ENCODE measurements at regions not wholly inside any gene's neighbourhood (a gene's known extent, or its start where the extent isn't known, plus 50 kb on each side); places are given as distances from the start of the nearest gene placed in this dataset.

DNA sequence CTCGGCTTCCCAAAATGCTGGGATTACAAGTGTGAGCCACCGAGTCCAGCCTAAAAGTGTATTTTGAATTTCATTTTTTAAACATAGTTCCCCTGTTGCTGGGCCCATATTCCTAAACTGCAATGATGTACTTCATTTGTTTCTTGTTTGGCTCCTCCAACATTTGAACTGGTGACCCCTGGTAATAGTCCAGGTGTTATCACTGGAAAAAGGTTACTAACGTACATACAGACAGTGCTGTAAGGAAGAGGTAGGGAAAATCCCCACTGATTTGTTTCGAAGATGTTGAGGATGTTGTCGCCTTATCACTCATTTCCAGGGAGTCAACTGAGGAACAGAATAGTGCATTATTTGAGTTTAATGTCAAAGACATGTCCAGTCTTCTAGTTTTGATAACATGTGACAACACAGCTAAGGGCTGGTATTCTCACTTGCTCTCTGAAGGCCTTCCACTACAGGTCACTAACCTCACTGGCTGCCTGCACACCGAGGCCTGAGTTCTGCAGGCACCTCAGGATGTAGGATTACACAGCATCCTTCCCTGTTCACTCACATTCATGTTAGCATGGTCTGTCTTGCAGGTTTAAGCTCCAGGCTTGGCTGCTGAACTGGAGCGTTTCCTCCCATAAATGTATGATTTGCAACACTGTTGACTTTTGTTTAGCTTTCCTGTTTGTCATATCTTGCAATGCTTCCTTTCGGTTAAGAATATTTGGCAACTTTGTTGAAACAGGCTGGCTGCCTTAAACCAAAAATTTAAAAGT, 362.8 kb downstream of the INHBA start:
- DNase-seq (ENCODE audit: low spot score): no peak

GRCh38 chr7:41336981-41337380, 365.9 kb downstream of the INHBA start:
- no peak for DNase-seq (ENCODE audit: low spot score)

DNA sequence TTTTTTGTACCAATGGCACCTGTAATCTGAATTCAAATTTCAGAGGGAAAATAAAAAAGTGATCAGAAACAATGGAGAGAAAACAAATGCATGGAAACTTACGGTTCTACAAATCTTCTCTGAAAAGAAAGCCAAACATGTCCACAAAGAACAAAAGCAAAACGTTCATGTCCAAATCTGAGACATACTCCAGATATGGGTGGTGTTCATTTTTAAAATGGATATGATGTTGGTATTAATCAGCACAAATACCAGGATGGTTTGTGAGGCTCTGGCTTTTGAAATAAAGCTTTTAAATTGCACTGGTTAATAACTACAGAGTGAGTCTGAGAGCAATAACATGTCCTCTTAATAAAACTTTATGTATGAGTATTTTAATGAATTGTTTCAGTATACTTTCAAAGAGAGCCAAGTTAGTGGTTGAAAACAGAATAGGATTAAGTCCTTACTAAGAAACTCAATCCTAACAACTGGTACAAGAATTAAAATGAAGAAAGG, 366.4 kb downstream of the INHBA start:
- no peak for DNase-seq (ENCODE audit: low spot score)

DNA sequence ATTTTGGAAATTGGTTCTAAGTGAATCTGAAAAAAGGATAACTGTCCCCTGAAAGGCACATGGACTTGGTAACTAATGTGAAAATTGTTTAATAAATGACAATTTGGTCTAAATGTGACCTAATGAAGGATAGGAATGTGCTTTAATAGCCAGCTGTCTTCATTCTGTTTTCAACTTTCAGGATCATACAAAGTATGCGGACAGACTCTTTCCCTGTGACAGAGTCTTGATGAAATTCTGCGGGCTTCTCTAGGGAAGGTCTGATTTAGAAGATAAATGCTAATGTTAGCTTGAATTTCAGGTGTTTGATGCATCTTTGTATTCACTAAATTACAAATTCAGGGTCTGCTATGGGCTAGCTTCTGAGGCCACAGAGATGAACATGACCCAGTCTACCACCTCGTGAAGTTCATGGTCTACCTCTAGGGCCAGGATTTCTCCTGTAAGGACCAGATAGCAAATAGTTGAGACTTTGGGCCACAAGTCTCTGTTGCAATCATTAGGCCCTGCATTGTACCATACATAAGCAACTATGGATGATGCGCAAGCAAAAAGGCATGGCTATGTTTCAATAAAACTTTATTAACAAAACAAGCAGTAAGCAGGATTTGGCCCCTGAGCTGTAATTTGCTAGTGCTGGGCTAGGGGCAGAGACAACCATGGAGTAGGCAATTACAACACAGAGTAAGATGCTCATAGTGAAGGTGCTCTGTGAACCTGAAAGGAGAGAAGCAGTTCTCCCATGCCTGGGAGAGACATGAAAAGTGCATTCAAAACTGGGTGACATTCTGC, 368.6 kb downstream of the INHBA start:
- DNase-seq (ENCODE audit: low spot score): no peak

DNA sequence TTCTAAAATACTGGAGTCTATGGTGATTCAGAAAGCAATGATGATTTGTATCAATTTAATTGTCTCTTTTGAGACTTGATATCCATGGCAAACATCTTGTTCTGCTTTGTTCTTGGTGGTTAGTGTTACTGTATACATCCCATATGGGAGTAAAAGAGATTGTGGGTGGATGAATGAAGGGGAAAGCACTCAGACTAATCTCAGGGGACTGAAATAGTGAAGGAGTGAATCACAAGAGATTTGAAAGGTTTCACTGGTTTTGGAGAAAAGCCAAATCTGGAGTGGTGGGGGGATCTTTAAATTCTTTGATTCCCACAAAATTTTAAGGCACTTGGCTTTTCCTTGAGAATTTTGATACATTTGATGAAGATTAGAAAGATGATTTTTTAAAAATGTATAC, 369.4 kb downstream of the INHBA start:
- no peak for DNase-seq (ENCODE audit: low spot score)

GRCh38 chr7:41331194-41331593, 371.7 kb downstream of the INHBA start:
- DNase-seq (ENCODE audit: low spot score): no peak

DNA sequence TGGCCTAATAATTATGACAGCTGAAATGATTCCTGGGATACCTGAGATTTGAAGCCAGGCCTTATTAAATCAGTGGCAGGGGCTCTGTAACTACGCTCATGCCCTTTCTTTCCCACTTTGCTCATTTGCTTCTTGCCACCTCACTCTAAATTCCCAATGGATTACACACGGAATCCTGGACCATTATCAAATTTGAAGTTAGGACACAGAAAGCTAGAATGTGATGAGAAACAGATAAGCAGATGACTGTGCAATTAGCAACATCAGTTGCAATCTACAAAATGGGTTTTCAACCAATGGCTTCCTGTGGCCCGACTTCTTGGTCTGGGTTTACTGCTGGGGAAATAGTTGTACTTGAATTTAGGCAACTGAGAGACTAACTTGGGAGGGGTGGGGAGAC, 374.3 kb downstream of the INHBA start:
- no peak for DNase-seq (ENCODE audit: low spot score)

- DNase-seq (ENCODE audit: low spot score): no peak
These were observed 374.8 kb downstream of the INHBA start for GRCh38 chr7:41328131-41328530.

- DNase-seq (ENCODE audit: low spot score): no peak
These were observed 376.3 kb downstream of the INHBA start for GRCh38 chr7:41326616-41327015.

DNA sequence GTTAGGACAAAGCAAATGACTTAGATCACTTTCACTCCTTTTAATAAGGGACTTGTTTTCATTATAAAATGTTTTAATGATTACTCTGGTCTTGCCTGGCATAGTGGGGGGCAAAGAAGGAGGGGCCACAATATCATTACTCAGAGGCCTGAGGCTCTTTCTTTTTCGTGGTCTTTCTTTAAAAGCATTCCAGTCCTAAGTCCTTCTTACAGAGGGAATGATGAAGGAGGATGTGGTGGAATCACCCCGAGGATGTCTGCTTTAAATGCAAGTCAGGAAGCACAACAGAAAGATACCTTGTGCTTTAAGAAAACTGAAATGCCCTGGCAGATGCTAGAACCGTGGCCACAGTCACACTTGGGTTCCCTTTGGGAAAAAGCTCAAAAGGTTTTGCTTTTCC, 379.1 kb downstream of the INHBA start:
- no peak for DNase-seq (ENCODE audit: low spot score)

GRCh38 chr7:41319581-41319980, 383.3 kb downstream of the INHBA start:
- no peak for DNase-seq (ENCODE audit: low spot score)

- no peak for DNase-seq (ENCODE audit: low spot score)
These were observed 386.5 kb downstream of the INHBA start for GRCh38 chr7:41316410-41316809.

DNA sequence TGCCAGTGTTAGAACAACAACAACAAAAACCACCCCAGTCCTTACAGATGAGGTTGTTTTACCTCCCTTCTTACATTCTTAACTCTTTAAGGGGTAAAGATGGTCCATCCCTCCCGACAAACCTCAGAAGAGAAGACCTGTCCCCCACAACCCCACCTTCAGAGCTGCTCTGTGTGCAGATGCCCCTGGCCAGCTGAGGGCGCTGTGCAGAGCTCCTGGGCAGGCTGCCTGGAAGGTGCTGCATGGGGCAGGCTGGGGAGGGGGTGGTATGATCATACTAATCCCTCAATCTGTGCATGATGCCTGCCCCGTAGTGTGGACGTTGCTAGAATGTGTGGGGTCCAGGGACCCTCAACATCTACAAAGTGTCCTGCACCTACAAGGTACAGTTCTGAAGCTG, 387.1 kb downstream of the INHBA start:
- DNase-seq (ENCODE audit: low spot score): no peak

DNA sequence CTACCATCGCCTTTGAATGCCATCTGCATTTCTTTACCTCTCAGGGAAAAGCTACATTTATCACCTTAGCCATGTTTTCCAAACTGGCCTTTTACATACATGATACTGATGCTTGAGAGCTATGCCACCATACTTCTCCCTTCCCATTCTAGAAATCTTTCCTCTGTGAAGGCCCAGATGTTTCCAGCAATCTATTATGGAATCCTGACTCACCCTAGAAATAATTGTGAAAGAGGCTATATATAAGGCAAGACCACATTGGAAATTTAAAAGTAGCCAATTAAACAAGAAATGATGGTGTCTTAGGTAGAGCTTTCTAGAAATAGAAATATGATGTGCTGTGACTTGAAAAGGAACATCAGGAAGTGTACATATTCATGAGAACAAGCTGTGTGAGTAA, 389.7 kb downstream of the INHBA start:
- DNase-seq (ENCODE audit: low spot score): no peak

DNA sequence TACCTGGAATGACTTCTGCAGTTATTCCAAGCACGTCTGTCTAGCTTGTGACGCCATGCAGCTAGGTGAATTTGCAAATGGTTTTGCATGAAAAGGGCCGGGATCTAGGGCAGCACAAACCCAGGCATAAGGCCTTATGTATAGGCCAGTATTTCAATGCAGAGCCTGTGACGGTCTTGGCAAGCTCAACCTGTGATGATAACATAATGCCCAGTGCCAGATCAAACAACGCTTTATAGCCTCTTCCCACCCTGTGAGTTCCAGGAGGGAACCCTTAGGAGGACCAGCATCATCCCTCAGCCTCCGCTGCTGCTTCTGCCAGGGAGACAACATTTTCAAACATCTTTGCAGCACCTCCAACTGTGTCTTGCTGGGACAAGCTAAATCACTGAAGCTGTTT, 390.7 kb downstream of the INHBA start:
- DNase-seq (ENCODE audit: low spot score): no peak

- DNase-seq (ENCODE audit: low spot score): no peak
These were observed 391.6 kb downstream of the INHBA start for GRCh38 chr7:41311301-41311700.

DNA sequence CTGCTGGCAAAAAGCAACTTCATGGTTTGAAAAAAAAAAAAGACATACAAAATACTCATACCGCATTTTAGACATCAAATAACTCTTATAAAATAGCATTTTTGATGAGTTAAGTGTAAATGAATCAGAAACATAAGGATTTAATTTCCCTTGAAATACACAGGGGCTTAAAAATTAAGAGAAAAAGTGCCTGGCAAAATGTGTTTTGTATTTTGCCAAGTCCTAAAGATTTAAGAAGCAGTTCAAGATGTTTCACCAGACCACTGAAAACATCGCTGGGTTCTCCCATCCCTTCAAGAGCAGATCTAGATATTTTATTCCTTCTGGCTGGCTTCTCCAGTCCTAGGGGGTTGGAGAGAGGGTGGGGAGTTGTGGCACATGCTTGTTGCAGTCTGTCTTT, 396.4 kb downstream of the INHBA start:
- no peak for DNase-seq (ENCODE audit: low spot score)

GRCh38 chr7:41305001-41305400, 397.9 kb downstream of the INHBA start:
- no peak for DNase-seq (ENCODE audit: low spot score)

GRCh38 chr7:41303709-41304108, 399.2 kb downstream of the INHBA start:
- no peak for DNase-seq (ENCODE audit: low spot score)

DNA sequence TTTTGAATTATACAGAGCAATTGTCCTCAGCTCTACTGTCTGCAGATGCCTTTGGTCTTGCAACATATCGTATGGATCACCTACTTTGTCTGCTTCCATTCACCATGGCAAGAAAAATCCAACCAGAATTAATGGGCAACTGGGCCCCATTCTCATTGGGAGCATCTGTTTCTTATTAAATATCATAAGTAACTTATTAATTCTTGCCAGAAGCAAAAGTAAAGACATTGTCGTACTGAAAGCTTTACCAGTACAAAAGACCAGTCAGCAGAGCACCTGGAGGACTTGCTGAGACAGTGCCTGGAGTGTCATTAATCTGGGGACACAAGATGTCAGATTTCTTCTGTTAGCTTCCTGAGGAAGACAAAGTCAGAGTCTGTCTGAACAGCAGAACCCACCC, 404.5 kb downstream of the INHBA start:
- no peak for DNase-seq (ENCODE audit: low spot score)

DNA sequence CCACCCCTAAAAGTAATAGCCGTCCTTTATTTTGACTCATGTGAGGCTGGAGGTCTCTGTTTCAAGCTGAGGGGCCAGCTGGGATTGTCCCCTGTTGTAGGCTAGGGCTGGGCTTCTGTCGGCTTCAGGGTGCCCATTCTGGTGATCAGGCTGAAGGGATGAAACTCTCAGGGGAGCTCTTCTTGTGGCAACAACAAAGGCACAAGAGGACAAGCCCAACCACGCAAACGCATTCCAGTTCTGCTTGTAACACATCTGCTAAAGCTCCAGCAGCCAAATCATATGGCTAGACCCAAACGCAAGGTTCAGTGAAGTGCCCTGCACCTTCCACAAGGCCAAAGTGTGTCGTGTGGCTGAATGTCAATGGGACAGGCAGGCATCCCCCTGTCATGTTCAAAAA, 405.7 kb downstream of the INHBA start:
- DNase-seq (ENCODE audit: low spot score): no peak

GRCh38 chr7:41295455-41295815, 407.5 kb downstream of the INHBA start:
- DNase-seq (ENCODE audit: low spot score): no peak

Data from hematopoietic multipotent progenitor cell treated with erythropoietin and hydrocortisone succinate and interleukin-3 and kit ligand, for 15 days (in vitro differentiated cells).